Astrocyte of the cerebellum (primary cell): ENCODE measurements at regions not wholly inside any gene's neighbourhood (a gene's known extent, or its start where the extent isn't known, plus 50 kb on each side); places are given as distances from the start of the nearest gene placed in this dataset.

Source experiments
- DNase-seq: peaks from one replicate; pipeline ENCODE4 v3.0.0-alpha.2; 2011; ENCODE audit warnings: low read depth
- H3K4me3 ChIP-seq: 2 replicates; pipeline ENCODE4 v1.5.1; 2011; ENCODE audit warnings: mild to moderate bottlenecking, low read depth, low read length, moderate library complexity
- in situ Hi-C: cut with HindIII; loops from 2 replicates; pipeline ENCODE4 v1.10.0; 2017; ENCODE audit warnings: low sequenced_read_pairs
- TF ChIP-seq, protein P1 (sequence below): IDR thresholded peaks from 2 replicates; pipeline ENCODE4 v1.5.1; 2012; ENCODE audit warnings: low read length, low read depth, moderate library complexity, mild to moderate bottlenecking; ENCODE audit errors: missing control alignments

DNA sequence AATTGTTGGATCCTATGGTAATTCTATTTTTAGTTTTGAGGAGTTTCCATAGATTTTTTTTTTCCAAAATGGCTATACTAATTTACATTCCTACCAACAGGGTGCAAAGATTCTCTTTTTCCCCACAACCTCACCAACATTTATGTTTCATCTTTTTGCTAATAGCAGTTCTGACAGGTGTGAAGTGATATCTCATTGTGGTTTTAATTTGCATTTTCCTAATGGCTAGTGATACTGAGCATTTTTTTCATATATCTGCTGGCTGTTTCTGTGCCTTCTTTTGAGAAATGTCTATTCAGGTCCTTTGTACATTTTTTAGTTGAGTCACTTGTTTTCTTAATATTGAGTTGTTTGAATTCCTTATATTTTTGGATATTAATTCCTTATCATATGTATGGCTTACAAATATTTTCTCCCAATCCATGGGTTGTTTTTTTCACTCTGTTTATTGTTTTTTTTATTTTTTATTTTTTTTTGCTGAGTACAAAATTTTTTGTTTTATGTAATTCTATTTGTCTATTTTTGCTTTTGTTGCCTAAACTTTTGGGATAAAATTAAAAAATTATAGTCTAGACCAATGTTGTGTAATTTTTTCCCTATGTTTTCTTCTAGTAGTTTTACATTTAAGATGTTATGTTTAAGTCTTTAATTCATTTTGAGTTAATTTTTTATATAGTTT lies 205.9 kb upstream of the ADCY1 start:
- TF ChIP-seq, protein P1, sequence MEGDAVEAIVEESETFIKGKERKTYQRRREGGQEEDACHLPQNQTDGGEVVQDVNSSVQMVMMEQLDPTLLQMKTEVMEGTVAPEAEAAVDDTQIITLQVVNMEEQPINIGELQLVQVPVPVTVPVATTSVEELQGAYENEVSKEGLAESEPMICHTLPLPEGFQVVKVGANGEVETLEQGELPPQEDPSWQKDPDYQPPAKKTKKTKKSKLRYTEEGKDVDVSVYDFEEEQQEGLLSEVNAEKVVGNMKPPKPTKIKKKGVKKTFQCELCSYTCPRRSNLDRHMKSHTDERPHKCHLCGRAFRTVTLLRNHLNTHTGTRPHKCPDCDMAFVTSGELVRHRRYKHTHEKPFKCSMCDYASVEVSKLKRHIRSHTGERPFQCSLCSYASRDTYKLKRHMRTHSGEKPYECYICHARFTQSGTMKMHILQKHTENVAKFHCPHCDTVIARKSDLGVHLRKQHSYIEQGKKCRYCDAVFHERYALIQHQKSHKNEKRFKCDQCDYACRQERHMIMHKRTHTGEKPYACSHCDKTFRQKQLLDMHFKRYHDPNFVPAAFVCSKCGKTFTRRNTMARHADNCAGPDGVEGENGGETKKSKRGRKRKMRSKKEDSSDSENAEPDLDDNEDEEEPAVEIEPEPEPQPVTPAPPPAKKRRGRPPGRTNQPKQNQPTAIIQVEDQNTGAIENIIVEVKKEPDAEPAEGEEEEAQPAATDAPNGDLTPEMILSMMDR = no peak
- in situ Hi-C loops = no loop called here

GRCh38 chr7:45384499-45384898 lies 189.7 kb upstream of the ADCY1 start:
- no peak overlapping the region for H3K4me3 ChIP-seq
- TF ChIP-seq, protein P1 = no peak
- in situ Hi-C loops = no loop called here
- no peak for DNase-seq

More for the DNA sequence above, 205.9 kb upstream of the ADCY1 start:
- no peak for DNase-seq
- no peak overlapping the region for H3K4me3 ChIP-seq

DNA sequence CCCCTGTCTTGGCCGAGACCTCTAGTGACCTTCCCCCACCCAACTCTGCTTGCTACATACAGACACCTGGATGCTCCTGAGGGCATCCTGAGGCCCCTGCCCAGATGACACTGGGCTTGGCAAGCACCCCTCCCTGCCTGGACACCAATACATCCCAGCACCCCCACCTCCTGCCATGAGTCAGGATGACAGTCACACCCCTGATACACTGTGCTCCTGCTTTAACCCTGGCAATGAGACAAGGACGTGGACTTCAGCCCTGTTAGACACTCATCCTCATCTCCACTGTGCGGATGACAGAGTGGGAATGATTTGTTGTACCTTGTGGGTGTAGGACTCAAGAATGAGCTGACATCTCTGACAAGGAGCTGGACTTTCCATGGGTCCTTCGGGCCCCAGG lies 186.3 kb upstream of the ADCY1 start:
- no peak for DNase-seq
- H3K4me3 ChIP-seq = no peak overlapping the region

GRCh38 chr7:45389073-45389872 lies 184.9 kb upstream of the ADCY1 start:
- no peak for DNase-seq
- no peak overlapping the region for H3K4me3 ChIP-seq
- in situ Hi-C loops = no loop called here
- TF ChIP-seq, protein P1 = no peak

More for the DNA sequence above, 186.3 kb upstream of the ADCY1 start:
- in situ Hi-C loops = no loop called here
- TF ChIP-seq, protein P1 = no peak

DNA sequence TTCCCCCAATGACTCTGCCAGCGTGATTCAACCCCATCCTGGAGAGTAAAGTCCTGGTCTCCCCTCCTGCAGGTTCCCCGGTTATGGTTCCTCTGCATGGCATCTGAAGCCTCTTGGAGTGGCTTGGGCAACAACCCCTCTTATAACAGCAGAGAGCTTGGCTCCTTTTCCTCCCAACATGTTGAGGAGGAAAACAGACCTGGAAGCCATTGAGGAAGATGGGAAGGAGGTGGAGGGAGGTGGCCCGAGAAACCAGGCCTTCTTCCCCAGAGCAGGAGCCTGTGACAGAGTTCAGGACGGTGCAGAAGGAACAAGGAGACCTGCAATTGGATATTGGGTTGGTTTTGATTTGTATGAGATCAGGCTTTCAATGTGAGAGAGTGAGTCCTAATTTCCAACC lies 184.0 kb upstream of the ADCY1 start:
- TF ChIP-seq, protein P1 = no peak
- no peak overlapping the region for H3K4me3 ChIP-seq
- no peak for DNase-seq
- in situ Hi-C loops = no loop called here

DNA sequence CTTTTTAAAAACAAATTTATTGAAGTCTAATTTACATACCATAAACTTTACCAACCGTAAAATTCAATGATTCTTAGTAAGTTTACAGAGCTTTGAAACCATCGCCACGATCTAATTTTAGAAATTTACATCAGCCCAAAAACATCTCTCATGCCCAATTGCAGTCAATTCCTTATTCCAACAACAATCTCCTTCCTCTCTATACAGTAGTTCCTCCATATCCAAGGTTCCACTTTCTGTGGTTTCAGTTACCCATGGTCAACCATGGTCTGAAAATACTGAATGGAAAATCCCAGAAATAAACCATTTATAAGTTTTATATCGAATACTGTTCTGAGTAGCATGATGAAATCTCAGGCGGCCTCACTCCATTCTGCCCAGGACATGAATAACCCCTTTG lies 183.4 kb upstream of the ADCY1 start:
- in situ Hi-C loops = no loop called here
- peak; percentile 72 for DNase-seq
- H3K4me3 ChIP-seq = no peak overlapping the region
- TF ChIP-seq, protein P1 = no peak
